NCI-H446 (cell line): ENCODE measurements at regions not wholly inside any gene's neighbourhood (a gene's known extent, or its start where the extent isn't known, plus 50 kb on each side); places are given as distances from the start of the nearest gene placed in this dataset.
"Not testable (repeated sequence)": the region's sequence is repeated elsewhere in the genome, so short reads cannot be mapped to it uniquely, and the experiment has no call there.

Source experiments
- DNase-seq, 2 experiments: peaks; one replicate each; lab custom pipeline; 2025; lab: John Stamatoyannopoulos, UW

- no peak for DNase-seq
These were observed 51.9 kb upstream of the NMUR2 start for GRCh38 chr5:152456815-152457443.

DNA sequence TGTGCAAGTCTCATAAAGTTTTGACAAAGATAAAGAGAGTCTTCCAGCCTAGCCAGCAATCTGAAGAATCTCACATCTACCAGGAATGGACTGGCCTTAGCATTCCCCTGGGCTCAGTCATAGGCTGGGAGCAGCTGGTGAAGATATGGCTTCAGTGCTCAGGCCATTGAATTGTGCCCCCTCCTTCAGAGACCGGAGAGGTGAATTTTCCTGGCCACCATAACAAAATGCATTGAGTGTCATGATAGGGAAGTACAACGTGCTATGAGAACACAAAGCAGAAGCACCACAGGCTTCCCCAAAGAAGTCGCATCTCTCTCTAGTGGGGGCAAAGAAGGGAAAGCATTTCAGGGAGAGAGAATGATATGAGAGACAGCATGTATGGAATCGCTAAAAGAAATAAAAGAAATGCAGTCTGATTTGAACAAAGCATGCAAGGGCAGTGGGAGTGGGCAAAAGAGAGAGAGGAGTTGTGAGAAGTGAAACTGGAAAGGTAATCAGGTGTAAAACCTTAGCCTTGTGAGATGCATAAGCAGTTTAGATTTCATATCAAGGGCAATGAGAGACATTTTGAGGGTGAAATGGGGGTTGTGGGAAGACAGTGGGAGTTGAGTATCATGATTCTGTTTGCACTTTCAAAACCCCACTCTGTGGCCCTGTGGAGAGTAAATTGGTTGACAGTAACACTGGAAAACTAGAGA lies 57.1 kb upstream of the NMUR2 start:
- no peak for DNase-seq

- DNase-seq, result no peak
These were observed 59.0 kb upstream of the NMUR2 start for GRCh38 chr5:152464048-152464447.

DNA sequence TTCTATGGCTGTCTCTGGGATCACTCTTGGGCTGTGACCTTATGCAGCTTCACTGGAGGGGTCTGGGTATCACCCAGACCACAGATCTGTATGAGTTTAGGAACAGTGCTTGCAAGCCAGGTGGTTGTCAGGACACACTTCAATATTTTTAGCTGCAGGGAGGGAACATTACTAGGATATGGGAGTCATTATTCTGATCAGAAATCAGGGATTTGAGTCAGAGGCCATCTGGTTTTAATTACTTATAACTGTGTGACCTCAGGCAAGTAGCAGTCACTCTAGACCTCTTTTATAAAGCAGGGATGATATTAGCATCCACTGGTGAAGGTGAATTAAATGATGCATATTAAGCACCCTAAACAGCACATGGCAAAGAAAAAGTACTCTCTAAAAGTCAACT lies 60.1 kb upstream of the NMUR2 start:
- DNase-seq, result no peak

DNA sequence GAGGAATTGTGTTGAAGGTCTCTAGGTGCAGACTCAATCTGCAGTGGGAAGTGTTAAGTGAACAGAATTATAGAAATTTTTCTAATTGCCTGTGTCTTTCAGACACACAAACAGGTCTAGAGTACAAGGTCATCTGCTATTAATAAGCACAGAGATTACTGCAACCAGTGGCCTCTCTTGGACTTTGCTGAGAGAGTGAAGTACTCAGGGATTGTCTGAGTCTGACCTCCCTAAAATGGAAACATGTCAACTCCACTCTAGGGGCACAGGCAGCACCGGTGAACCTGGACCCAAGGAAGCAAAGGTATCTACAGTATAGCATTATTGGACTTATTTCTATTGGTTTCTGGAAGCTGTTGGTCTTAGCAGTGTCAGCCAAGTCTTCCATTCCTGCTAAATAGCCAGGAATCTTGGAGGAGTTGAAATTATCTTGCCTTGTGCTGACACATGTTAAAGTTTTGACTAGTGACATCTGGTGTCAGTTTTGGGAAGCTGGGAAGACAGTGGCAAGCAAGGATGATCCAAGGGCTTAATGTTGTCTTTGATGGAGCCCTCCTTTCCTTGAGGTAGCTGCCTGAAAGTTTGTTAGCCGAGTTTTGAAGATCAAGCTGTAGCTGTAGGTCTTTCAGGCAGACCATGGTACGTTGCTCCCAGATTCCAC lies 61.1 kb upstream of the NMUR2 start:
- DNase-seq, result no peak

DNA sequence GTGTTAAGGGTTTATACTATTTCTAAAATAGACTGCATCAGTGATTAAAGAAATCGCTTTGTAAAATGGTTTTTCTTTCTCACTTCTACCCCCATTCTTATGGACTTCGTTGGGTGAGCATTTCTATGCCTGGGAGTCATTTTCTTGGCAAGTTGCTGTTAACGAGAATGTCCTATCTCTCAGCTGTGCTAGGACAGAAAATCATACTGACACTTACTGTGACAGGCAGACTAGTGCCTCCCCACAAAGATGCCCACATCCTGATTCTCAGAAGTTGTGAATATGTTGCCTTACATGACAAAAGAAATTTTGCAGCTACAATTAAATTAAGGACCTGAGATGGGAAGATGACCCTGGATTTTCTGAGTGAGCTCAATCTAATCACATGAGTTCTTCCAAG lies 65.1 kb upstream of the NMUR2 start:
- no peak for DNase-seq

GRCh38 chr5:152472083-152472482 lies 67.0 kb upstream of the NMUR2 start:
- DNase-seq, result no peak

DNA sequence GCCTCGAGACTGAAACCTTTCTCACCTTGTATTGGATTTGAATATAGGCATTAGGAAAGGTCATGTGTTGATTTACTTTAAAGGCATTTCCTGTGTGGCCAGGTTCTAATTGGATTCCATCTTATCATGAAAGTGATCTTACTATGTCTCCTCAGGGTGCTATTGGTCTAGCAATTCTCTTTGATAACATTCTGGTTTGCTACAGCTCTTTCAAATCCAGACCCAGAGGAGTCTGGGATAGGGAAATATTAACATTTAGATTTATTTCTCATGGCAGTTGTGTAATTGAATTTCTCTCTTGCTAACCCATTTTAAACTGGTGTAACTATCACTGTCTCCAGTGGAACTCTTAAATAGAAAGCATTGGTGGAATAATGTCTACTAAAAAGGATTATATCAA lies 69.9 kb upstream of the NMUR2 start:
- DNase-seq, result no peak

GRCh38 chr5:152477536-152477935 lies 72.5 kb upstream of the NMUR2 start:
- DNase-seq, result no peak

- not testable (repeated sequence) for DNase-seq
These were observed 74.8 kb upstream of the NMUR2 start for GRCh38 chr5:152479866-152480265.

DNA sequence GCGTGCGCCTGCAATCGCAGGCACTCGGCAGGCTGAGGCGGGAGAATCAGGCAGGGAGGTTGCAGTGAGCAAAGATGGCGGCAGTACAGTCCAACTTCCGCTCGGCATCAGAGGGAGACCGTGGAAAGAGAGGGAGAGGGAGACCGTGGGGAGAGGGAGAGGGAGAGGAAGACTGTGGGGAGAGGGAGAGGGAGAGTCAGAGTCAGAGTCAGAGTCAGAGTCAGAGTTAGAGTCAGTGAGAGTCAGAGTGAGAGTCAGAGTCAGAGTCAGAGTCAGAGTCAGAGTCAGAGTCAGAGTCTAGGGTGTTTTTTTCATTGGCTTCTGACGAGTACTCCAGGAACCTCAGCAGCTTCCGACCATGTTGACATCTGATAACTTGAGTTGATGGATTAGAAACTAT lies 75.6 kb upstream of the NMUR2 start:
- DNase-seq, result not testable (repeated sequence)

DNA sequence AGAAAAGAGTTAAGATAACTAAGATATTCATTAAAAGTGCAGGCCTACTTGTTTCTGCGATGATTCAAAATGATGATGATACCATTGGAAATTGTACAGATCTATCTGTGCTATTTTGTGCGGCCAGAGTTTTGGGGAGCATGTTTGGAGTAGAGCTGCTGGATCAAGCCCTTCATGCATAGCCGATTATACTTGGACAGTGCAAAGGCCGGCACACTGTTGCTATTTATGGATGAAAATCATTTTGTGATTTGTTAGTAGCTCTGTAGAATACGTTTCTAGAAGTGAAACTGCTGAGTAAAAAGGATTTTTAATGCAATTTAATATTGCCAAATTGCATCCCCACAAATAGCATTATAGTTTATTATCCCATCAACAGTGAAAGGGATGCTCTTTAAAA lies 82.1 kb upstream of the NMUR2 start:
- no peak for DNase-seq

DNA sequence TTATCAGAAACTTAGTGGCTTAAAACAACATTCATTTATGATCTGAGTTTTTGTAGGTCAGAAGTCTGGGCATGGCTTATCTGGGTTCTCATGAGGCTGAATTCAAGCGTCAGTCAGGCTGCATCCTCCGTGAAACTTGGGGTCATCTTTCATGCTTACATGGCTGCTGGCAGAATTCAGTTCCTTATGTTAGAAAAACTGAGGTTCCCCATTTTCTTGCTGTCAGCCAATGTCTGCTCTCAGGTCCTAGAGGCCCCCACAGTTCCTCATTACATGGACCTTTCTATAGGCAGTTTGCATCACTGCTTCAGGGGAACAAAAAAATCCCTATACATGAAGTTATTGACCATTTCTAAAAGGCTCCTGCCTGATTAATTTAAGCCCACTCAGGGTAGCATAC lies 83.8 kb upstream of the NMUR2 start:
- no peak for DNase-seq

DNA sequence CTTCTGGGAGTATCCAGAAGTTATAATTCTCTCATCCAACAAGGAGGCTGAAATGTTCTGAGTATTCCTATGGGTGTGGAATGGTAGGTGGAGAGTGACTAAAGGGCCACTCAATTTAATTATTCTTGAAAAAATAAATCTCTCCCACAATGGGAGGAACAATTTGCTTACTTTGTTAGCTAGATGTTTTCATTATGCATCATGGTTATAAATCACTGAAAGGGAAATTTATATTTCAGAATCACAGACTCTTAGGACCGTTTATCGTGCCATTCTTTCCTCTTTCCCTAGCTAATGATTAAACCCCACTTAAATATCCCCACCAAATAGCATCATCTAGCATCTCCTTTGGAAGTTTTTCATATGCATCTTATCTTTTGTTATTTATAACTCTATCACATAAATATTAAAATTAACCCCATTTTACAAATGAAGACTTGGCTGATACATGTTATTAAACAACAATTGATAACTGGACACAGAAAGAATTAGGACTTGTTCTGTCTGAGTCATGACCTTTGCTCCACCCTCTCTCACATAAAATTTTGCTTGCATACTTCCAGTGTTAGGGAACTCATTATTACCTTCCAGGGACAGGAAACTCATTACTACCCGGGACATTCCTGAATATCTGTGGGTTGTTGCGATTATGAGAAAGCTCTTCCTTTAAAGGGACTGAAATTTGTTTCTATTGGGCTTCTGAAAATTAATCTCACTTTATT lies 94.9 kb upstream of the NMUR2 start:
- DNase-seq, result no peak

DNA sequence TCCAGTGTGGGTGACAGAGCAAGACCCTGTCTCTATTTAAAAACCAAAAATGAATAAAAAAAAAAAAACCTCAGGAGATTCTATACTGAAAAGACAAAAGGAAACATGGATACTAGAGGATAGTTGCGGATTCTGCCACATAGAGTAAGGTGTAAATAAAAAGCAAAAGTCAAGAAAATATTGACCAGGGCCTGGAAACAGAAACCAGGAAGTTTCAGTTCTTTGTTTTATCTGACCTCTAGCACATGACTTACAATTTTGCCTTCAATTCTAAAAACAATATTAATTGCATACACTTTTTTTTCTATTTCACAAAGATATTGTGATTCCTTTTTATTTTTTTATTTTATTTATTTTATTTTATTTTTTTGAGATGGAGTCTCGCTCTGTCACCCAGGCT lies 96.2 kb upstream of the NMUR2 start:
- DNase-seq, result no peak

GRCh38 chr5:152503206-152503605 lies 98.1 kb upstream of the NMUR2 start:
- no peak for DNase-seq

DNA sequence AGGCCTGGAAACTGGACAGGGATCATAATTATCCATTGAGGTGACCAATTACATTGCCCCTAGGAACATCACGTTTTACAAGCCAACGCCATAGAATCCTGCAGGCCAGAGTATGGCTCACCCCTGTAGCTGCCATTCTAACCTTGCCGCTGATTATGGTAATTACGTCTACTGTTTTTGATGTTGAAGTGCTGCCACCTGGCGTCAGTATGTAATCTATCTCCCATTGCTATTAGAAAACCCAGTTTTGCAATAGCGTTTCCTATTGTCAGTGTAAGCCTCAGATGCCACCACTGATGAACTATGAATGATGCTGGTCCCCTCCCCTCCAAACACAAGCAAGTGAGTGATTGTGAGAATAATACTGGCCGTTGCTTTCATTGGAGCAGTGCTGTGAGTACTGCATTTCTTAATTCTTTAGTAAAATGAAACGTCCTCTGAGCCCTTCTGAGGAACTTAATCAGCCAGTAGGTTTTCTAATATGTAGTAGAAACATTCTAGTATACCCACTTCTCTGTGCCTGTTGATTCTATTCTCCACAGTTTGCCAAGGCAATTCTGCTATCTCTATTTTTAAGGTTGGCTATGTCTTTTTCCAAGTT lies 100.5 kb upstream of the NMUR2 start:
- DNase-seq, result peak; percentile 26 to 75

- no peak for DNase-seq
These were observed 106.0 kb upstream of the NMUR2 start for GRCh38 chr5:152511120-152511519.

- DNase-seq, result no peak
These were observed 106.6 kb upstream of the NMUR2 start for GRCh38 chr5:152511531-152512132.

- peak; percentile 20 to 56 for DNase-seq
These were observed 109.8 kb upstream of the NMUR2 start for GRCh38 chr5:152514827-152515397.

- DNase-seq, result no peak
These were observed 118.9 kb upstream of the NMUR2 start for GRCh38 chr5:152523964-152524363.
